T-cell (primary cell): ENCODE measurements at regions not wholly inside any gene's neighbourhood (a gene's known extent, or its start where the extent isn't known, plus 50 kb on each side); places are given as distances from the start of the nearest gene placed in this dataset.
A peak's percentile ranks its signal among the peaks of the same experiment; 100 is the strongest.

Experiments
- ATAC-seq, 4 experiments: fragments of 200-7000 bp in 3 of 4; fragments of 150-1000 bp in 1 of 4; cut with Tn5 transposase; replicated peaks in 1 of 4; 1 replicate in 3 of 4; 2 replicates in 1 of 4; pipeline ENCODE4 v1.10.0; 2021; ENCODE audit warnings: moderate library complexity in 3 of 4, mild to moderate bottlenecking in 2 of 4, moderate number of reproducible peaks in 1 of 4
- CTCF ChIA-PET, 2 donors: fragments of 300-600 bp; sonication (Branson Sonifier 250); formaldehyde crosslinking; loops; one replicate each; lab custom pipeline; 2022; ENCODE audit warnings: antibody characterized with exemption in 2 of 2; lab: Charles Lee
- POLR2A ChIA-PET, 2 donors: fragments of 300-600 bp; sonication (Branson Sonifier 250); formaldehyde crosslinking; loops; one replicate each; lab custom pipeline; 2022; ENCODE audit warnings: antibody characterized with exemption in 2 of 2; lab: Charles Lee
- DNase-seq, 35 experiments: peaks; one replicate each; pipeline versions ENCODE4 v3.0.0 to v3.0.0-alpha.2; 2013 to 2023
- H3K27ac ChIP-seq: one replicate; pipeline ENCODE4 v1.5.1; 2013; ENCODE audit warnings: low read length
- H3K27me3 ChIP-seq, 2 experiments: replicated peaks in 1 of 2; 1 replicate in 1 of 2; 2 replicates in 1 of 2; pipeline versions ENCODE4 v1.6.1 to v1.7.0; 2013; ENCODE audit warnings: low read length in 1 of 2, mixed read lengths in 1 of 2; ENCODE audit not compliant: control insufficient read depth in 2 of 2, insufficient read depth in 2 of 2; ENCODE audit errors: extremely low read depth in 1 of 2
- H3K36me3 ChIP-seq, 2 donors: 1 replicate in 1 of 2; 2 replicates in 1 of 2; pipeline versions ENCODE4 v1.6.1 to v1.7.0; 2013; ENCODE audit warnings: low read length in 1 of 2; ENCODE audit not compliant: control insufficient read depth in 2 of 2, insufficient read depth in 1 of 2; ENCODE audit errors: extremely low read depth in 1 of 2
- H3K4me1 ChIP-seq, 2 experiments: 1 replicate in 1 of 2; 2 replicates in 1 of 2; pipeline versions ENCODE4 v1.6.1 to v1.7.0; 2013; ENCODE audit warnings: low read length in 2 of 2, mixed read lengths in 1 of 2; ENCODE audit not compliant: insufficient read depth in 2 of 2, control insufficient read depth in 1 of 2; ENCODE audit errors: extremely low read depth in 1 of 2
- H3K4me3 ChIP-seq, 2 donors: 1 replicate in 1 of 2; 2 replicates in 1 of 2; pipeline versions ENCODE4 v1.5.1 to v1.7.0; 2013; ENCODE audit warnings: mild to moderate bottlenecking in 2 of 2, low read length in 1 of 2, moderate library complexity in 1 of 2; ENCODE audit not compliant: control insufficient read depth in 1 of 2; ENCODE audit errors: extremely low read depth in 1 of 2
- H3K9me3 ChIP-seq: 2 replicates; pipeline ENCODE4 v1.7.0; 2013
- H3K27ac Mint-ChIP-seq, 2 donors: one replicate each; pipeline ENCODE4 v1.8.0; 2020 to 2021; ENCODE audit warnings: mild to moderate bottlenecking in 2 of 2, mixed read lengths in 2 of 2
- H3K27me3 Mint-ChIP-seq, 2 donors: one replicate each; pipeline ENCODE4 v1.8.0; 2021 to 2022; ENCODE audit warnings: mixed read lengths in 2 of 2
- H3K36me3 Mint-ChIP-seq: one replicate; pipeline ENCODE4 v1.8.0; 2021; ENCODE audit warnings: mixed read lengths
- H3K4me1 Mint-ChIP-seq, 3 donors: one replicate each; pipeline ENCODE4 v1.8.0; 2020 to 2022; ENCODE audit warnings: mixed read lengths in 3 of 3, mild to moderate bottlenecking in 1 of 3
- H3K4me3 Mint-ChIP-seq, 3 donors: one replicate each; pipeline ENCODE4 v1.8.0; 2020 to 2022; ENCODE audit warnings: mild to moderate bottlenecking in 3 of 3, mixed read lengths in 3 of 3, moderate library complexity in 3 of 3
- H3K9me3 Mint-ChIP-seq, 3 donors: one replicate each; pipeline ENCODE4 v1.8.0; 2020 to 2022; ENCODE audit warnings: mixed read lengths in 3 of 3
- WGBS: methylation state at CpG from one replicate; pipeline ENCODE4 v1.1.5; 2013; ENCODE audit warnings: missing lambda C conversion rate; ENCODE audit not compliant: insufficient coverage; 5-methylcytosine and 5-hydroxymethylcytosine counted together

GRCh38 chr12:111033281-111034082 lies 113.1 kb upstream of the MYL2 start:
- no peak for ATAC-seq

GRCh38 chr12:111032591-111032919 lies 112.2 kb upstream of the MYL2 start:
- CTCF ChIA-PET: interaction anchor here in 1 of 2 donors (0.9 kb wide), 1 partner anchor 36 kb away, joined by 3 read pairs; no protein-coding TSS in a partner anchor
- no peak for ATAC-seq
- peak overlapping the region; percentile 56 to 71 (median 70) for H3K4me3 Mint-ChIP-seq

More at GRCh38 chr12:111033281-111034082, 113.1 kb upstream of the MYL2 start:
- Mint-ChIP-seq H3K27ac (no peak overlapping the region), H3K9me3 (no peaks in the 10 kb centered on the region), H3K4me1 (peaks cover 20 to 28% (median 22%) of the 10 kb centered on the region in 3 donors), H3K4me3 (peak overlapping the region; percentile 28 to 70 (median 50)), H3K27me3 (peaks cover 44 to 71% of the 10 kb centered on the region in 2 donors), H3K36me3 (no peaks in the 10 kb centered on the region)
- Histone ChIP-seq H3K4me1 (peaks cover 0 to 30% of the 10 kb centered on the region in 2 experiments), H3K36me3 (no peaks in the 10 kb centered on the region), H3K4me3 (peak overlapping the region; percentile 2 to 68), H3K27ac (no peak overlapping the region), H3K27me3 (peaks cover 2 to 57% of the 10 kb centered on the region in 2 experiments), H3K9me3 (no peaks in the 10 kb centered on the region)
- ChIA-PET CTCF (interaction anchor here in 1 of 2 donors (0.6 to 0.9 kb wide), 3 partner anchors 27 to 282 kb away, joined by 3 to 4 read pairs (median 3); no protein-coding TSS in a partner anchor), POLR2A (no interaction called here)
- peak in 2 of 35 experiments; percentile 13 to 15 for DNase-seq
- WGBS: 2% methylated on average over 85 of the region's 93 CpGs

GRCh38 chr12:111031916-111032590 lies 111.7 kb upstream of the MYL2 start:
- Mint-ChIP-seq H3K36me3 (no peaks in the 10 kb centered on the region), H3K4me1 (peaks cover 20 to 26% (median 22%) of the 10 kb centered on the region in 3 donors), H3K4me3 (peak overlapping the region; percentile 56 to 71 (median 70)), H3K27me3 (peaks cover 41 to 64% of the 10 kb centered on the region in 2 donors), H3K27ac (no peak overlapping the region), H3K9me3 (no peaks in the 10 kb centered on the region)
- Histone ChIP-seq H3K27me3 (peaks cover under 1 to 50% of the 10 kb centered on the region in 2 experiments), H3K4me3 (no peak overlapping the region), H3K9me3 (no peaks in the 10 kb centered on the region), H3K36me3 (no peaks in the 10 kb centered on the region), H3K27ac (no peak overlapping the region), H3K4me1 (peaks cover 0 to 29% of the 10 kb centered on the region in 2 experiments)
- WGBS: 83% methylated on average over 2 of the region's 8 CpGs
- ATAC-seq (no peak), DNase-seq (no peak)
- ChIA-PET POLR2A (no interaction called here), CTCF (no interaction called here)

More at GRCh38 chr12:111032591-111032919, 112.2 kb upstream of the MYL2 start:
- DNase-seq: no peak
- no peaks in the 10 kb centered on the region for H3K9me3 ChIP-seq
- peaks cover 0 to 30% of the 10 kb centered on the region in 2 experiments for H3K4me1 ChIP-seq
- Mint-ChIP-seq H3K36me3 (no peaks in the 10 kb centered on the region), H3K9me3 (no peaks in the 10 kb centered on the region), H3K27ac (no peak overlapping the region), H3K4me1 (peaks cover 20 to 28% (median 22%) of the 10 kb centered on the region in 3 donors), H3K27me3 (peaks cover 39 to 69% of the 10 kb centered on the region in 2 donors)
- H3K36me3 ChIP-seq: no peaks in the 10 kb centered on the region
- POLR2A ChIA-PET: no interaction called here
- no peak overlapping the region for H3K4me3 ChIP-seq
- peaks cover 2 to 55% of the 10 kb centered on the region in 2 experiments for H3K27me3 ChIP-seq
- no peak overlapping the region for H3K27ac ChIP-seq
- WGBS: no CpG with 5 or more reads among the region's 5 CpGs

DNA sequence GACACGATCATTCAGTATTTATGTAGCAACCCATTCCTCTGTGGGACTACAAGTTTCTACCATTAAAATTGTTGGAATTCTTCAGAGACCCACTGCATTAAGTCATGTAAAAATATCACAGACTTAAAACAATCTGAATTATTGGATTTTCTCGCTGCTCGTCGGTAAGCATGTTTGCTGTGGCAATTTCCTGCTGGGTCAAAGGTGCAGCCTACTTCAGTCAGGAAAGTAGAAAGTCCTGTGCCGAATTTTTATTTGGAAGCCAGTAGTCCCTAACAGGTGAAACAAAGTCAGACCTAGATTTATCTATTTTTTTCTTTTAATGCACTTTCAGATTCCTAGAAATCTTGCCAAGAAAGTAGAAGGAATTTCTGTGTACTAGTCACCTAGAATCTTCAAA lies 110.4 kb upstream of the MYL2 start:
- no CpG with 5 or more reads among the region's 5 CpGs for WGBS
- no peaks in the 10 kb centered on the region for H3K9me3 ChIP-seq
- no peak overlapping the region for H3K4me3 Mint-ChIP-seq
- DNase-seq (no peak), ATAC-seq (no peak)
- H3K4me1 ChIP-seq: peaks cover 0 to 20% of the 10 kb centered on the region in 2 experiments
- peaks cover 36 to 61% of the 10 kb centered on the region in 2 donors for H3K27me3 Mint-ChIP-seq
- no peaks in the 10 kb centered on the region for H3K9me3 Mint-ChIP-seq
- ChIA-PET CTCF (no interaction called here), POLR2A (no interaction called here)
- no peak overlapping the region for H3K27ac Mint-ChIP-seq
- H3K36me3 Mint-ChIP-seq: no peaks in the 10 kb centered on the region
- no peak overlapping the region for H3K4me3 ChIP-seq
- peaks cover 13 to 16% (median 15%) of the 10 kb centered on the region in 3 donors for H3K4me1 Mint-ChIP-seq
- H3K27me3 ChIP-seq: peaks cover 0 to 42% of the 10 kb centered on the region in 2 experiments
- H3K27ac ChIP-seq: no peak overlapping the region
- H3K36me3 ChIP-seq: no peaks in the 10 kb centered on the region

GRCh38 chr12:111029732-111030131 lies 109.4 kb upstream of the MYL2 start:
- 96% methylated on average over 3 of the region's 5 CpGs for WGBS
- no peaks in the 10 kb centered on the region for H3K9me3 ChIP-seq
- H3K4me1 ChIP-seq: peaks cover 0 to 10% of the 10 kb centered on the region in 2 experiments
- Mint-ChIP-seq H3K27me3 (peaks cover 27 to 54% of the 10 kb centered on the region in 2 donors), H3K4me1 (peaks cover 4 to 8% (median 5%) of the 10 kb centered on the region in 3 donors), H3K9me3 (no peaks in the 10 kb centered on the region), H3K27ac (no peak overlapping the region), H3K4me3 (no peak overlapping the region), H3K36me3 (no peaks in the 10 kb centered on the region)
- no peak for ATAC-seq
- POLR2A ChIA-PET: no interaction called here
- CTCF ChIA-PET: interaction anchor here in 1 of 2 donors (0.6 kb wide), 1 partner anchor 285 kb away, joined by 3 read pairs; no protein-coding TSS in a partner anchor
- no peak overlapping the region for H3K4me3 ChIP-seq
- no peak for DNase-seq
- no peak overlapping the region for H3K27ac ChIP-seq
- no peaks in the 10 kb centered on the region for H3K36me3 ChIP-seq
- H3K27me3 ChIP-seq: peaks cover 0 to 42% of the 10 kb centered on the region in 2 experiments

- WGBS: 90% methylated on average over 2 of the region's 4 CpGs
- Mint-ChIP-seq H3K27ac (no peak overlapping the region), H3K4me1 (peaks cover 7 to 12% (median 8%) of the 10 kb centered on the region in 3 donors), H3K9me3 (no peaks in the 10 kb centered on the region), H3K4me3 (no peak overlapping the region), H3K36me3 (no peaks in the 10 kb centered on the region), H3K27me3 (peaks cover 27 to 56% of the 10 kb centered on the region in 2 donors)
- H3K27ac ChIP-seq: no peak overlapping the region
- ChIA-PET CTCF (no interaction called here), POLR2A (no interaction called here)
- peaks cover 0 to 43% of the 10 kb centered on the region in 2 experiments for H3K27me3 ChIP-seq
- no peaks in the 10 kb centered on the region for H3K36me3 ChIP-seq
- peaks cover 0 to 10% of the 10 kb centered on the region in 2 experiments for H3K4me1 ChIP-seq
- DNase-seq (no peak), ATAC-seq (no peak)
- no peak overlapping the region for H3K4me3 ChIP-seq
- no peaks in the 10 kb centered on the region for H3K9me3 ChIP-seq
Measured at GRCh38 chr12:111029305-111029704, 108.9 kb upstream of the MYL2 start.
